Activated T-helper 1 cell treated with anti-CD3 and anti-CD28 coated beads, Interleukin-2, amount 50 U/mL, for 16 hours (primary cell): ENCODE measurements at regions not wholly inside any gene's neighbourhood (a gene's known extent, or its start where the extent isn't known, plus 50 kb on each side); places are given as distances from the start of the nearest gene placed in this dataset.

Experiments used
- DNase-seq, 2 donors: peaks; one replicate each; pipeline ENCODE4 v3.0.0-alpha.2; 2020; ENCODE audit warnings: low read depth in 1 of 2, low spot score in 1 of 2

- DNase-seq: no peak
Measured at GRCh38 chr2:144333143-144333555, 186.8 kb downstream of the ZEB2 start.

GRCh38 chr2:144332356-144333142 is 187.4 kb downstream of the ZEB2 start:
- DNase-seq: peak; percentile 64 to 84

GRCh38 chr2:144331674-144332355 is 188.1 kb downstream of the ZEB2 start:
- peak in 1 of 2 donors; percentile 31 for DNase-seq

GRCh38 chr2:144330951-144331673 is 188.8 kb downstream of the ZEB2 start:
- no peak for DNase-seq

- DNase-seq: no peak
Measured at GRCh38 chr2:144329472-144329871, 190.4 kb downstream of the ZEB2 start.

GRCh38 chr2:144328938-144329337 is 191.0 kb downstream of the ZEB2 start:
- DNase-seq: no peak

- no peak for DNase-seq
Measured at GRCh38 chr2:144326825-144327224, 193.1 kb downstream of the ZEB2 start.

GRCh38 chr2:144325086-144325485 is 194.8 kb downstream of the ZEB2 start:
- DNase-seq: no peak

- DNase-seq: no peak
Measured at GRCh38 chr2:144324446-144325045, 195.4 kb downstream of the ZEB2 start.

GRCh38 chr2:144323946-144324345 is 196.0 kb downstream of the ZEB2 start:
- DNase-seq: no peak

GRCh38 chr2:144322379-144322778 is 197.5 kb downstream of the ZEB2 start:
- DNase-seq: no peak

- DNase-seq: peak; percentile 22 to 24
Measured at GRCh38 chr2:144320491-144320890, 199.4 kb downstream of the ZEB2 start.

GRCh38 chr2:144317071-144317738 is 202.7 kb downstream of the ZEB2 start:
- DNase-seq: no peak

- no peak for DNase-seq
Measured at GRCh38 chr2:144310889-144311608, 208.9 kb downstream of the ZEB2 start.

- no peak for DNase-seq
Measured at GRCh38 chr2:144310484-144310883, 209.4 kb downstream of the ZEB2 start.

GRCh38 chr2:144307711-144308110 is 212.2 kb downstream of the ZEB2 start:
- no peak for DNase-seq

- DNase-seq: no peak
Measured at GRCh38 chr2:144304202-144304601, 215.7 kb downstream of the ZEB2 start.

- no peak for DNase-seq
Measured at GRCh38 chr2:144300632-144301031, 219.3 kb downstream of the ZEB2 start.

GRCh38 chr2:144290276-144290675 is 229.6 kb downstream of the ZEB2 start:
- DNase-seq: no peak

GRCh38 chr2:144288438-144288837 is 231.5 kb downstream of the ZEB2 start:
- no peak for DNase-seq
